ENCODE measurements at regions not wholly inside any gene's neighbourhood (a gene's known extent, or its start where the extent isn't known, plus 50 kb on each side); places are given as distances from the start of the nearest gene placed in this dataset.

- in situ Hi-C loops (cut with MboI; ENCODE audit: low sequenced_read_pairs) = no loop called here
Measured at GRCh38 chrX:45758738-45759397, 558.2 kb upstream of the DIPK2B start.

GRCh38 chrX:45758319-45758718, 557.6 kb upstream of the DIPK2B start:
- in situ Hi-C loops (cut with MboI; ENCODE audit: low sequenced_read_pairs) = no loop called here

GRCh38 chrX:45757272-45757671, 556.6 kb upstream of the DIPK2B start:
- in situ Hi-C loops (cut with MboI; ENCODE audit: low sequenced_read_pairs) = no loop called here

DNA sequence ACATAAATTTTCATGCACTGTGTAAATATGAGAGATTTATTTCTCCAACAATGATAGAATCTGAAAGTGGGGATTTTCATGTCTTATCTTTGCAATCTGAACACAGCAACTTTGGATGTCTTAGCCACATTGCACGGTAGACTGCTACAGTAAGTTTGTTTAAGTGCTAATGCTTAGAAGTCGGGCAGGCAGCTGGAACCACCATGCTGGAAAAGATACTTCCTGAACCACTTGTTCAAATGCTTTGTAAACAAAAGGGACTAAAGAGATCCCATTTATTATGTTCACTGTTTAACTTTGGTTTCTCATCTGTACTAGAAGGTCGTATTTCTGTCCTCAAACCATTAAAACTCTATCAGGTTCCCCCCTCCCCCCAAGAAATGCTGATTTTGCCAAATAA, 555.9 kb upstream of the DIPK2B start:
- in situ Hi-C loops (cut with MboI; ENCODE audit: low sequenced_read_pairs) = no loop called here

GRCh38 chrX:45755703-45756102, 555.0 kb upstream of the DIPK2B start:
- in situ Hi-C loops (cut with MboI; ENCODE audit: low sequenced_read_pairs) = no loop called here

DNA sequence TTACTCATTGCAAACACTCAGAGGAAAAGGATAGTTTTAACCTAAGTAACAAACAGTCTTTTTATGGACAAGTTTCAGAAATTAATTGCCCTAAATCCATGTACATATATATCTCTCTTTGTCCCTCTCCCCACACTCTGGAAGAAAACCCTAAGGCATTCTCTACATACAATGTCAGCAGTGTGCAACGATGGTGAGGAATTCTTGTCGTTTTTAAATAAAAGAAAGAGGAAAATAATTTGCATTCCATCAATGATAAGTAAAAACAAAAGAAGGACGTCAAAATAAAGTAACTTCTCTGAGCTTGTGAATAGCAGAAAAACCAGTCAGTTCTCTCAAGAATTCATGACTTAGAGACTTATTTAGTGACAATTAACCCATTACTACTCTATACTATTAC, 550.5 kb upstream of the DIPK2B start:
- in situ Hi-C loops (cut with MboI; ENCODE audit: low sequenced_read_pairs) = no loop called here

DNA sequence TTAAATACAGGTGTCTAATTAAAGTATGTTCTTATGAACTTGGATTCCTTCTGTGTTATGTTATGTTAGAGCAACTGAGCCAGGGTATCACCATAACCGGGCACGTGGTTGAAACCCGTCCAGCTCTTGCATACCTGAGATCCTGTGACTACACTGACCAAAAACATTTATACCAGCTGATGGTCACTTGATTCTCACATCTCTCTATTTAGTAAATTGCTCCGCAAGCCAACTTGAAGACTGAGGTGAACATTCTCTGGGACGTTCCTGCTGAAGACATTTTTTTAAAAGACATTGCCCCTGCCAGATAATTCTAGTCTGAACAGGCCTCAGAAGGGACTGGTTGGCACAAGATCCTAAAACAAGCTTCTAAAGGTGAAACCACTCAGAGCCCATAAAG, 550.0 kb upstream of the DIPK2B start:
- in situ Hi-C loops (cut with MboI; ENCODE audit: low sequenced_read_pairs) = no loop called here

GRCh38 chrX:45749375-45749774, 548.7 kb upstream of the DIPK2B start:
- in situ Hi-C loops (cut with MboI; ENCODE audit: low sequenced_read_pairs) = no loop called here

- in situ Hi-C loops (cut with MboI; ENCODE audit: low sequenced_read_pairs) = no loop called here
Measured at GRCh38 chrX:45748369-45748774, 547.7 kb upstream of the DIPK2B start.

GRCh38 chrX:45747905-45748304, 547.2 kb upstream of the DIPK2B start:
- in situ Hi-C loops (cut with MboI; ENCODE audit: low sequenced_read_pairs) = no loop called here

- in situ Hi-C loops (cut with MboI; ENCODE audit: low sequenced_read_pairs) = no loop called here
Measured at GRCh38 chrX:45745479-45745878, 544.8 kb upstream of the DIPK2B start.

DNA sequence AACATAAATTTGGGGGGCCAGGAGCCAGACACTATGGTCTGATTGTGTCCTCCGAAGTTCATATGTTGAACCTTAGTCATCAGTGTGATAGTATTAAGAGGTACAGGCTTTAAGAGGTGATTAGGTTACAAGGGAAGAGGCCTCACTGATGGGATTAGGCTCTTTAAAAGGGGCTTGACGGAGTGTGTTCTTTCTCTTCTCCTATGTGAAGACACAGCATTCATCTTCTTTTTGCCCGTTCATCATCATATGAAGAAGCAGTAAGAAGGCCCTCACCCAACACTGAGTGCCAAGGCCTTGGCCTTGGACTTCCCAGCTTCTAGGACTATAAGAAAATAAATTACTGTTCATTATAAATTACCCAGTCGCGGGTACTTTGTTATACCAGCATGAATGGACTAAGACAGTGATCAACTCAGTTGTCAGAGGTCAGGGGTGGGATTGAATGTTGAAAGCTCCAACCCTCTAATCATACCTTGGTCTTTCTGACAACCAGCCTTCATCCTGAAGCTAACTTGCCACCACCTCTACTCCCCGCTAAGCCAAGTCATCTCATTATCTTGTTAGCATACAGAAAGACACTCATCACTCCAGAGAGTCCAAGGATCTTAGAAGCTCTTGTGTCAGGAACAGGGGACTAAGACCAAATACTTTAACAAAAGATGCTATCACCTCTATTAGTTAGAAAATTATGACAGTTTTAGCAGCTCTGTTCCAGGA, 543.4 kb upstream of the DIPK2B start:
- in situ Hi-C loops (cut with MboI; ENCODE audit: low sequenced_read_pairs) = no loop called here

- in situ Hi-C loops (cut with MboI; ENCODE audit: low sequenced_read_pairs) = no loop called here
Measured at GRCh38 chrX:45743081-45743533, 542.4 kb upstream of the DIPK2B start.

DNA sequence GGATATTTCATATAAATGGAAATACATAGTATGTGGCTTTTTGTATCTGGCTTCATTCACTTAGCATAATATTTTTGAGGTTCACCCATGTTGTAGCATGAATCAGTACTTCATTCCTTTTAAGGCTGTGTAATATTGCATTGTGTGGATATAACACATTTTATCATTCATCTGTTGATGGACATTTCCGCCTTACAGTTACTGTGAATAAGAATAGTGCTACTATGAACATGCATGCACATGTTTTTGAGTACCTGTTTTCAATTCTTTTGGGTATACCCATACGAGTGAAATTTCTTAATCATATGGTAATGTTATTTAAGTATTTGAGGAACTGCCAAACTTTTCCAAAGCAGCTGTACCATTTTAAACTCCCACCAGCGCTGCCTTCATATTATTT, 539.6 kb upstream of the DIPK2B start:
- in situ Hi-C loops (cut with MboI; ENCODE audit: low sequenced_read_pairs) = no loop called here

DNA sequence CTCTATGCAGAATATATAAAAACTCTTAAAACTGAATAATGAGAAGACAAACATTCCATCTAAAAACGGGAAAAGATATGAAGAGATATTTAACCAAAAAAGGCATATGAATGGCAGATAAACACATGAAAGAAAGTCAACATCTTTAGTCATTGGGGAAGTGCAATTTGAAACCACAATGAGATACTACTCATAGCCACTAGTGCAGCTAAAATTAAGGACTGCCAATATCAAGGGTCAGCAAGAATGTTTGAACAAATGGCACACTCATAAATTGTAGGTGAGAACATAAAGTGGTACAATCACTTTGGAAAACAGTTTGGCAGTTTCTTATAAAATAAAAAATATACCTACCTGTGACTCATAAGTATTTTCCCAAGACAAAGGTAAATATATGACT, 534.9 kb upstream of the DIPK2B start:
- in situ Hi-C loops (cut with MboI; ENCODE audit: low sequenced_read_pairs) = no loop called here

- in situ Hi-C loops (cut with MboI; ENCODE audit: low sequenced_read_pairs) = no loop called here
Measured at GRCh38 chrX:45731448-45731847, 530.8 kb upstream of the DIPK2B start.

DNA sequence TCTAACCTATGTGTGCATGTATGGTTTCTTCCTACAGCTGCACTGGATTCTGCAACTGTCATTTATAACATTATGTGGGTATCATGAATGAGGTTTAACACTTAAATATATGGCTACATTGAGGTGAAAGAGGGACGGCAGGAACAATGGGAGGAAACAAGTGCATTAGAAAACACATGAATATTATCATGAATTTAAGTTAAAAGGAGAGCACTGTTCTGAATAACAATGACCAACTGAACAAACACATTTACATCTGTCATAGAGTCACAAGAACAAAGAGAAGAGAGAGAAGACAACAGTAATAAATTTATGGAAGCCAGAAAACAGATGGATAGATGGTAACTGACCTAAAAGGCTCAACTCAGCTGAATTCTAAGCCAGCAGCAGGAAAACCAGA, 527.1 kb upstream of the DIPK2B start:
- in situ Hi-C loops (cut with MboI; ENCODE audit: low sequenced_read_pairs) = no loop called here

- in situ Hi-C loops (cut with MboI; ENCODE audit: low sequenced_read_pairs) = no loop called here
Measured at GRCh38 chrX:45722471-45722870, 521.8 kb upstream of the DIPK2B start.

DNA sequence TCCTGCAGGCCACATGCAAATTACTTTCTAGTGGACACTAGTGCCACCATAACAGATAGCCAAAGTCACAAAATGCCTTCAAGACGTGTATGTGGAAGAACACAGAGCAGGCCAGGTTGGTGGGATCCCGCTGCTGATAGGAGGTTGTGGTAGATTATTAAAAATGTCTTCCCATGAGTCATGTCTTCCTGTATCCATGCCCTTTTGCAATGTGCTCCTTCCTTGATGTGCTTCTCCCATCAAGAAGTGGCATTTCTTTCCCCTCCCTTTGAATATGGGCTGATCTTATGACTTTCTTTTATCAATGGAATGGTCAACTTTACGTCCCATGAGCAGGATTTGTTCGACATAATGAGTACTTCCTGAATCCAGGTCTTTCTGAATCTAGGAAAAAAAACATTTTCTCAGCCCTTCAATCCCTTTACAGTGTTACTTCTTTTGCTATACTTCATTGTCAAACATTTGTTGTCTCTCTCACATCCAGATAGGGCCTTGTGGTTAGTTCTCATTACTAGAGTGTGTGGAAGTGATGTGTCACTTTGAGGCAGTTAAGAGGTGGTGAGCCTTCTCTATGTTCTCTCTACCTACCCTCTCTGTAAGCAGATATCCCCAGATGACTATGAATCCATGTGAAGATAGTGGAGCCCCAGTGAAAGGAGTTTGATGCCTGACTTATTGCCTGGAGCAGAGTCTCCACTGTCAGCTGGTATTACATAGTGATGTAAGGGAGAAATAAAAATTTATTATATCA, 519.2 kb upstream of the DIPK2B start:
- in situ Hi-C loops (cut with MboI; ENCODE audit: low sequenced_read_pairs) = no loop called here

DNA sequence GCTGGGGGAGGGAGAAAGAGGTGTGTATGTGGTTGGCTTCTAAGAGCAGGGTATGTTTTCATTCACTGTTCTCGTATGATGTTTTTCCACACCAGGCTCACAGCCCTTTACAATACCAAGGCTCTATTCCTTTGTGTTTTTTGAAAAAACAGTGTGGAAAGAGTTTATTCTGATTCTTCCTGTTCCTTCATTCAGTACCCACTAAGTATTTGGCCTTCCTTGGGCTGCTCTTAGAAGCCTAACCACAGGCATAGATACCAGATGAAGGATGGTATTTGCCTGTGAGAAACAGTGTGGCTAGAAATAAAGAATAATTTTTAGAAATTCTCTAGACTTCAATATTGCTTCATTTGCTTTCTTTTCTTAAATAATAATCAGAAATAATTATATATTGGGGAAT, 518.0 kb upstream of the DIPK2B start:
- in situ Hi-C loops (cut with MboI; ENCODE audit: low sequenced_read_pairs) = no loop called here

- in situ Hi-C loops (cut with MboI; ENCODE audit: low sequenced_read_pairs) = no loop called here
Measured at GRCh38 chrX:45716750-45717149, 516.1 kb upstream of the DIPK2B start.

DNA sequence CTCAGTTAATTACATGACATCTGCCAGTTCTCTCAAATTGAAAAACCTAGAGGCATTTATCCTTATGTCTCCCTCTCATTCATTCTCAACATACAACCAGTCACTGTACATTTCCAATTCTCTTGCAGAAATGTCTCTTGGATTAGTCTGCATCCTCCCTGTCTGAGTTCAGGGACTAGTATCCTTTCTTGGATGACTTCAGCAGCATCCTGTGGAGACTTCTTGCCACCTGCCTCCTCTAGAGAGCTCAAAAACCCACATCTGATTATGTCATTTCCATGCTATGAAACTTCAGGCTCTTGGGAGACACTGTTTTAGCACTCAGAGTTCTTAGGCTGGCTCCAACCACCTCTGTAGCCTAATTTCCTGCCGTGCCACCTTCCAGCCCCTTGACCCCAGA, 515.1 kb upstream of the DIPK2B start:
- in situ Hi-C loops (cut with MboI; ENCODE audit: low sequenced_read_pairs) = no loop called here

All from HL-60/S4 treated with retinoic acid at 250 ng/mL for 4 days and 3 days (cell line).